Mononuclear cell (primary cell): ENCODE measurements at regions not wholly inside any gene's neighbourhood (a gene's known extent, or its start where the extent isn't known, plus 50 kb on each side); places are given as distances from the start of the nearest gene placed in this dataset.
"Not testable (repeated sequence)": the region's sequence is repeated elsewhere in the genome, so short reads cannot be mapped to it uniquely, and the experiment has no call there.

Source experiments
- H3K27me3 ChIP-seq: 2 replicates; pipeline ENCODE4 v1.6.0; 2011; ENCODE audit warnings: low read length, control low read depth; ENCODE audit not compliant: insufficient read depth
- H3K4me1 ChIP-seq: 2 replicates; pipeline ENCODE4 v1.5.1; 2011; ENCODE audit warnings: mild to moderate bottlenecking, low read length, control low read depth; ENCODE audit not compliant: insufficient read depth
- H3K4me3 ChIP-seq: 2 replicates; pipeline ENCODE4 v1.5.1; 2011; ENCODE audit warnings: mild to moderate bottlenecking, low read length, moderate library complexity
- H3K9me3 ChIP-seq: 2 replicates; pipeline ENCODE4 v1.5.1; 2011; ENCODE audit warnings: low read depth, mild to moderate bottlenecking, control low read depth, low read length

- H3K4me1 ChIP-seq, result peaks cover 23% of the 10 kb centered on the region
- no peaks in the 10 kb centered on the region for H3K9me3 ChIP-seq
- H3K27me3 ChIP-seq, result no peaks in the 10 kb centered on the region
- no peak overlapping the region for H3K4me3 ChIP-seq
Observed at GRCh38 chr3:187999821-188000220, 154.1 kb upstream of the LPP start.

DNA sequence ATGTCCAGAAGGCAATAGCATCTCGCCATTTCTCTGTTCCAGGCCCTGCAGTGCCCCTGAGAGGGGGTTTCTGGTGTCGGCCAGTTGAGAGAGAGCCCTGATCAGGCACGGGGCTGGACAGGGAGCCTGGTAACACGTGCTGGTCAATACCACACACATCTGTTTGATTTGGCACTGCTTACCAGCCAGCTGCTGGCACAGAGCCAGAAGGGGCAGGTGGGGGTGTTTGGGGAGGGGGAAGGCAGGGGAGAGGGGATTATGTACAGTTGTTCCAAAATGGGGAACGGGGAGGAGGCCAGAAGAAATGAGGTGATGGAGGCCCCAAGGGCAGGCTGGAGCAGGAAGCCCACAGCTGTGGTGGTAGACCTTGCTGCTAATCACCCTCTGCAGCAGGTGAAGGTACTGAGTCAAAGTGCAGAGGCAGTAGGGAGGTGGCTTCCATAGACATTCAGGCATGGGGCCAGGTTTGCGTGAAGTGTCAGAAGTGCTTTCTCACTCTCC is 153.5 kb upstream of the LPP start:
- H3K4me1 ChIP-seq, result peaks cover 17% of the 10 kb centered on the region
- H3K27me3 ChIP-seq, result no peaks in the 10 kb centered on the region
- H3K4me3 ChIP-seq, result no peak overlapping the region
- H3K9me3 ChIP-seq, result no peaks in the 10 kb centered on the region

DNA sequence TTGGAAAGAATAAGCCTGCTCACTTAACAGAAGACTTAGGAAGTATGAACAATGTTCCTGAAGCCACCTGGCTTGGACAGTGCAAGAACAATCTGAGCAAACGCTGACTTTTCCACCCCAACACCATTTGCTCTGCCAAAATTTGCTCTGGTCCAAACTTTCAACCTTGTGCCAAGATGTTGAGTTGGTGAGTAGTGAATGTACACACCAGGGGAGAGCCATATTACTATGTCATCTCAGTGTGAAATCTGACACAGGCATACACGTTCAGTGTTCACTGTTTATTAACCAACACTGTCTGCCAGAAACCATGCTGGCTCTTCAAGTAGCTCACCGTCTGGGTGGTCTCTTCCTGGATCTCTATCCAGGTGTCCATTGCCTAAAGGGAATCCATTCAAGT is 152.9 kb upstream of the LPP start:
- Histone ChIP-seq H3K4me3 (no peak overlapping the region), H3K4me1 (peaks cover 18% of the 10 kb centered on the region), H3K9me3 (no peaks in the 10 kb centered on the region), H3K27me3 (no peaks in the 10 kb centered on the region)

DNA sequence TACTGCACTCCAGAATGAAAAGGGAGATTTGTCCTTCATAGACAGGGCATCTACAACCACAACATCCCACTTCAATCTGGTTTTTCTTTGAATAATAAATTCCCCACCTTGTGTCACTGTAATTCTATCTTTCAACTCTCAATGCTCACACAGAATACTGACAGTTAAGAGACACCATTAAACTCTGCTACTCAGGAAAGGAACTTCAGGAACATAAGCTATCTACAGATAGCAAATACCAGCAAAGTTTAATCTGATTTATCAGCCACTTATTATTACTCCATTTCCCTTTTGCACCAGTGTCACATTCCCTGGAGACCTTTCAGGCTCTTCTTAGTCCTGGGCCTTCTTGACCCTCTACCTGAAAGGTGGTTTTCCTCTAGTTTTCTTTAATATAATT is 152.0 kb upstream of the LPP start:
- peaks cover 26% of the 10 kb centered on the region for H3K4me1 ChIP-seq
- H3K9me3 ChIP-seq, result no peaks in the 10 kb centered on the region
- H3K27me3 ChIP-seq, result no peaks in the 10 kb centered on the region
- no peak overlapping the region for H3K4me3 ChIP-seq

GRCh38 chr3:188002626-188003138 is 151.3 kb upstream of the LPP start:
- no peak overlapping the region for H3K4me3 ChIP-seq
- H3K9me3 ChIP-seq, result no peaks in the 10 kb centered on the region
- peaks cover 29% of the 10 kb centered on the region for H3K4me1 ChIP-seq
- no peaks in the 10 kb centered on the region for H3K27me3 ChIP-seq

DNA sequence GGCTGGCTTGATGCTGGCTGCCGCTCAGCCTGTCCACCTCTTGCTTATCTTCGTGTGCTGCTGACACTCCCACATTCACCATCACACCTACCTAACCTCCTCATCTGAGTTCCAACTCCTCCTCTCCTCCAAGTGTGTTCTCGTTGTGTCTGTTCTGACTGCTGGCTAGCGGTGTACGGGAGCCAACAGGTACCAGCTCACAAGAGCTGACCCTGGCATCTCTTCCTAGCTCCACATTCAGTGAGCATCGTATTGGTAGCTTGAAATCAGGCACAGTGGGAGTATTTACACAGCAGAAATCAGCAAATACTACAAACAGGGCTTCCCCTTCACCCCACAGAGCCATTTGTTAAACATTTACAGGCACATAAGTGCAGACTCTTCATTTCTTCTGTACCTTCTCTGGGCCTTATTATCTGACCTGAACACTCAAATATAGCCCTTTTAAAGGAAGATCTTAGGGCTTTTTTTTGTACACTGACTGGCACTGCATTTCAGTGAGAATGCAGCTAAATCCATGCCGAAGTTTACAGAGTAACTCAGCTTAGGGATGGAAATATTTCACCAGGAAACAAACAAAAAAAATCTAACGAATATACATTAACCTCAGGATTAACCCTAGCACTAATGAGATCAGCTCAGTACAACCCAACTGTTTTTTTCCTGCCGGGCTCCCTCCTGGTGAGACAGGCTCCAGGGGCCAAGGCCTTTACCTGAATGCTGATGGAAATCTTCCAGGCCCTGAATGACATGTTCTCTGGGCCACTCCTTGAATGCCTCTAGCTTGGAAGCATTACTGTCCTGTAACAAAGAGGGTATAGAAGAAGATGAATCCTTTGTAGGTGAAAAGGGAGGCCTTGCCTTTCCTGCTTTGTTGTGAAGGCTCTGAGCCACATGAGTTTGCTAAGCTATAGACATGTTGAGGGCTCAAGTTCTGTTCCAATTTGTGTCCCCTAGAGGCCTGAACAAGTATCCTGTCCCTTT is 150.5 kb upstream of the LPP start:
- H3K27me3 ChIP-seq, result no peaks in the 10 kb centered on the region
- no peak overlapping the region for H3K4me3 ChIP-seq
- no peaks in the 10 kb centered on the region for H3K9me3 ChIP-seq
- H3K4me1 ChIP-seq, result peaks cover 36% of the 10 kb centered on the region

DNA sequence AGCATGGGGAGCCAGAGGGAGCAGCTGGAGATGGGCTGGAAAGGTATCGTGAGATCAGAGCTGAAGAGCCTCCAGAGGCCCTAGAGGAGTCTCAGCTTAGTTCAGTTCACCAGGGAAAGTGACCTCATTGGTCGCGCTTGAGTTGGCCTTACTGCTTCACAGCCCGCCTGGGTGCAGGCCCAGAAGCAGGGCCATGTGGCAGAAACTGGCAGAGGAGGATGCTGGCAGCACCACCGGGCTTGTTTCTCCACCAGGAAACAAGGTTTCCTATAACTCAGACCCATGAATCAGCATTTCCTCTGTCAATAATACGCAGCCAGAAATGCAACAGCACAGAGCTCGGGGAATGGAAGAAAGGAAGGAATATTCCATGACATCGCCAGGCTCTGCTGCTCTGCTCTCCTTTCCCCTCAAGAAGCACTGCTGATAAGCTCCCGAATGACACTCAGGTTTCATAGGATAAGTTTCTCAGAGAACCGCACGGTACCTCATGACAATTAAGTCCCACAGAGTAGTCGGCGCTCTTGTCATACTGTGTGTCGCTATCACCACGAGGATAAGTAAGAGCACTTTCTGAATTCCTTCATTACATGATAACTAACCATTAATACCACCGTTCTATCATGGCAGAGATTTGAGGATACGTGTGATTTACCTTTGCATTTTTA is 147.1 kb upstream of the LPP start:
- peaks cover 24% of the 10 kb centered on the region for H3K4me1 ChIP-seq
- H3K9me3 ChIP-seq, result no peaks in the 10 kb centered on the region
- no peak overlapping the region for H3K4me3 ChIP-seq
- H3K27me3 ChIP-seq, result no peaks in the 10 kb centered on the region

- peaks cover 24% of the 10 kb centered on the region for H3K4me1 ChIP-seq
- no peaks in the 10 kb centered on the region for H3K9me3 ChIP-seq
- H3K27me3 ChIP-seq, result no peaks in the 10 kb centered on the region
- H3K4me3 ChIP-seq, result no peak overlapping the region
Observed at GRCh38 chr3:188007897-188008296, 146.1 kb upstream of the LPP start.

GRCh38 chr3:188008582-188009213 is 145.3 kb upstream of the LPP start:
- peaks cover 24% of the 10 kb centered on the region for H3K4me1 ChIP-seq
- H3K9me3 ChIP-seq, result no peaks in the 10 kb centered on the region
- H3K4me3 ChIP-seq, result no peak overlapping the region
- H3K27me3 ChIP-seq, result no peaks in the 10 kb centered on the region

GRCh38 chr3:188010478-188010877 is 143.5 kb upstream of the LPP start:
- Histone ChIP-seq H3K27me3 (no peaks in the 10 kb centered on the region), H3K9me3 (no peaks in the 10 kb centered on the region), H3K4me1 (peaks cover 24% of the 10 kb centered on the region), H3K4me3 (no peak overlapping the region)

GRCh38 chr3:188019727-188020126 is 134.2 kb upstream of the LPP start:
- Histone ChIP-seq H3K27me3 (no peaks in the 10 kb centered on the region), H3K4me1 (peaks cover 6% of the 10 kb centered on the region), H3K9me3 (no peaks in the 10 kb centered on the region), H3K4me3 (no peak overlapping the region)

GRCh38 chr3:188021041-188021440 is 132.9 kb upstream of the LPP start:
- H3K27me3 ChIP-seq, result no peaks in the 10 kb centered on the region
- H3K4me3 ChIP-seq, result no peak overlapping the region
- H3K9me3 ChIP-seq, result no peaks in the 10 kb centered on the region
- H3K4me1 ChIP-seq, result peaks cover 6% of the 10 kb centered on the region

DNA sequence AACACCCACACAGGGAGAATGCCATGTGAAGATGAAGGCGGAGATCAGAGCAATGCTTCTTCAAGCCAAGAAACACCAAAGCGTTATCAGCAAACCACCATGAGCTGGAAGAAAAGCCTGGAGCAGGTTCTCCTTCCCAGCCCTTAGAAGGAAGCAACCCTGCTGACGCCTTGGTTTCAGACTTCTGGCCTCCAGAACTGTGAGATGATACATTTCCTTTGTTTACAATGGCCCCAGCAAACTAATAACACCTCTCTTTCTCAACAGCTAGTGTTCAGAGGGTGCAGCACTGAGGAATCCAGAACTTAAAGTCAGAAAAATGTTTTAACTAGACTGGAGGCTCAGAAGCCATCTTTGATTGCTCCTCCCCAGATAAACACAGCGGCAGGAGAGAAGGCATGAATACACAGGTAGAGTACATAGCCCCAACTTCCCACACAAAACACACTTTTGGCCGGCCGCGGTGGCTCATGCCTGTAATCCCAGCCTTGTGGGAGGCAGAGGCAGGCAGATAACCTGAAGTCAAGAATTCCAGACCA is 132.4 kb upstream of the LPP start:
- Histone ChIP-seq H3K4me1 (peaks cover 6% of the 10 kb centered on the region), H3K4me3 (no peak overlapping the region), H3K27me3 (no peaks in the 10 kb centered on the region)

DNA sequence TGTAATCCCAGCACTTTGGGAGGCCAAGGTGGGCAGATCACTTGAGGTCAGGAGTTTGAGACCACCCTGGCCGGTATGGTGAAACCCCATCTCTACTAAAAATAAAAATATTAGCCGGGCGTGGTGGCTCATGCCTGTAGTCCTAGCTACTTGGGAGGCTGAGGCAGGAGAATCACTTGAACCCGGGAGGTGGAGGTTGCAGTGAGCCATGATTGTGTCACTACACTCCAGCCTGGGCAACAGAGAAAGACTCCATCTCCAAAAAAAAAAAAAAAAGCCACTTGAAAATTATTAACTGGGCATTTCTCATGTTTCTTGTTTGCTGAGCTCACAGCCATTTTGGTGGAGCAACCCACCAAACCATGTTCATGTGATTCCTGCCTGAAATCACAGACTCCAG is 131.1 kb upstream of the LPP start:
- not testable (repeated sequence) for H3K27me3 ChIP-seq, H3K4me3 ChIP-seq, H3K4me1 ChIP-seq, H3K9me3 ChIP-seq

More for the DNA sequence above, 132.4 kb upstream of the LPP start:
- no peaks in the 10 kb centered on the region for H3K9me3 ChIP-seq

DNA sequence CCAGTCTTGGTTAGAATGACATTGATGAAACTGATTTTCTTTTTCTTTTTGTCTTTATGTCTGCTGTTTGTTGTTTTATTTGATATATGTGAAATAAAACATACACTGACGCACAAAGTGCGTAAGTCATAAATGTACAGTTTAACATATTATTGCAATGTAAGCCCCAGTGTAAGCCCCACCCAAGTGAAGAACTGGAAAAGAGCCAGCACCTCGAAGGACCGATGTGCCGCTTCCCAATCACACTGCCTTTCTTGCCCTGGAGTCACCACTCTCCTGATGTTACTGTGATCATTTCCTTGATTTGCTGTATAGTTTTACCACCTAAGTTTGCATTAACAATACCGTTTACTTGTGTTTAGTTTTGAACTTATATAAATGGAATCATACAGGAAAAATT is 128.4 kb upstream of the LPP start:
- no peaks in the 10 kb centered on the region for H3K9me3 ChIP-seq
- peaks cover 6% of the 10 kb centered on the region for H3K4me1 ChIP-seq
- no peaks in the 10 kb centered on the region for H3K27me3 ChIP-seq
- H3K4me3 ChIP-seq, result no peak overlapping the region
